HG02759 (cell line): ENCODE measurements at regions not wholly inside any gene's neighbourhood (a gene's known extent, or its start where the extent isn't known, plus 50 kb on each side); places are given as distances from the start of the nearest gene placed in this dataset.
"Not testable (repeated sequence)": the region's sequence is repeated elsewhere in the genome, so short reads cannot be mapped to it uniquely, and the experiment has no call there.

Experiments
- ATAC-seq: cut with Tn5 transposase; IDR thresholded peaks from one replicate; pipeline ENCODE4 v1.9.1; 2021; ENCODE audit warnings: mild to moderate bottlenecking, moderate library complexity; ENCODE audit not compliant: unreplicated experiment

DNA sequence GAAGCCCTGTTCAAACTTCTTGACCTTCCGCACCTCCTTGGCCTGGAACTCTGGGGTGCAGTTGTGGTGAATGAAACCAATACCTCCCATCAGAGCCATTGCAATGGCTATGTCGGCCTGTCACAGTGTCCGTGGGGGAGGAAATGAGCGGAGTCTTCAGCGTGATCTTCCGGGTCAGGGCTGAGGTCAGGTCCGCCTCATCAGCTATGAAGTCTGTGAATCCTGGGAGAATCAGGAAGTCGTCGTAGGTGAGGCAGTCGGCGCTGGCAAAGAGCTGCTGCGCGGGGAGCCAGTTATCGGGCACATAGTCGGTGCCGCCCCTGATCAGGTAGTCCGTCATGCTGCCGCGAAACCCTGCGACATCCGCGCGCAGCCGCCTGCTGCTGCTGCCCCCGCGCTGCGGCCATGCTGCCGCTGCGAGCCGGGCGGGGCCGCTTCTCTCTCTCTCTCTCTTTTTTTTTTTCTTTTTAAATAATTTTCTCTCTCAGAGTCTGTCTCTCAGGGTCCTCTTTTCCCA, 154.1 kb upstream of the ZSWIM2 start:
- ATAC-seq: no peak

DNA sequence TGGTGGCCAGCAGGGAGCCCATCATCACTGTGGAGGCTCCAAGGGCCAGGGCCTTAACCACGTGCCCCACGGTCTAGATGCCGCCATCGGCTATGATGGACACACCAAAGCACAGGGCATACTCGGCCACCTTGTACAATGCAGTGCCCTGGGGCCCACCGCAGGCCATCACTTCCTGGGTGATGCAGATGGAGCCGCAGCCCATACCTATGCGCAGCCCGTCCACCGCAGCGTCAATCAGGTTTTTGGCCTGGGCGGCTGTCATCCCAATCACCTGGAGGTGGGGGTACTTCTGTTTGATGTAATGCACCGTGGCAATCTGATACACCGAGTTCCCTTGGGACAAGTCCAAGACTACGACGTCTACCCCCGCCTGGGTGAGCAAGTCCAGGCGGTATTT, 153.3 kb upstream of the ZSWIM2 start:
- no peak for ATAC-seq

DNA sequence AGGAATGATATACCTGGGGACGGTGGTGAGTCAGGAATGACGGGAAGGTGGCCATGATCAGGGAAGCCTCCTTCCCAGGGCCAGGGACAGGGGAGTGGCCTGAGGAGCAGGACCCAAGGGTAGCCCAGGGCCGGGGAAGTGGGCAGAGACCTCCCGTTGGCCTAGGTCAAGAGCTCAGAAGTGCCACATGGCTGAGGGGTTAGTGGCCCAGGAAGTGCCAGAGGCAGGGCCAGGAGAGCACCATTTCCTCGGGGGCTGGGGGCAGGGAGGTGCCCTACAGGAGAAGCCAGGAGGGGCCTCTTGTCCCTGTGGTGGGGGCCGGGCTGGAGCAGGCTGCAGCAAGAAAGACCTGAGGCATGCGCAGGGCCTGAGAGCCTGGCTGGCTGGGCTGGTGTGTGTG, 152.3 kb upstream of the ZSWIM2 start:
- no peak for ATAC-seq

DNA sequence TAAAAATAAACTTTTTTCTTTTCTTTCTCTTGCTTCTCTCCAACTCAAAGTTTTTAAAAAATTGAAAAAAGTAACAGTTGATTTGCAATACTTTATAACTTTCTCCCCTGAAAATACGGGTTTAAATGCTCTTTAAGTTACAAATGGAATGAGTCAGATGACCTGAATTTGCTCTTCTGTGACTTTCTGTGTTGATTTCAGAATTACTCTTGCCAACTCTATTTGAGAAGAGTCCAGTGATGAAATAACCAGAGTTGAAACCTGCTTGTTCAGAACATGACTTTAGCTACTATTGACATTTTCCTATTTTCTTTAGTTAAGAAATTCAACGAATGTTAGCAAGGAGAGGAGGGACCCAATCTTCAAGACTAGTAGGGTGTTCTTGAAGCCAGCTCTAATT, 146.1 kb upstream of the ZSWIM2 start:
- ATAC-seq: no peak

DNA sequence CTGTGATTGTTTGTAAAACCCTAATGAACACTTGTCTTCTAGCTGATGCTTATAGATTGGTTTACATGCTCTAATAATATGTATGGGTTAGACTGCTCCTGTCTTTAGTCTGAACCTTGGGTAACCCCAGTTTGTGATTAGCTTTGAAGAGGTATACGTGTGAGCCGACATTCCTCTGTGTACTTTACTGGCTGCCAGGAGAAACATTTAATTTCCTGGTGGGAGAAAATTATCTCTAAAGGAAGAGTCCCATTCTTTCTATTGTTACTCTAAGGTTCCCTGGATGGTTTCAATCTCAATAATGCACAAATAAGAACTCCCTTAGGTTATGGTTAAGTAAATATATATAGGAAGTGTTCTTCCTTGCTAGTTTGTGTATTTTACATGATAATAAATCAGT, 143.6 kb upstream of the ZSWIM2 start:
- no peak for ATAC-seq

DNA sequence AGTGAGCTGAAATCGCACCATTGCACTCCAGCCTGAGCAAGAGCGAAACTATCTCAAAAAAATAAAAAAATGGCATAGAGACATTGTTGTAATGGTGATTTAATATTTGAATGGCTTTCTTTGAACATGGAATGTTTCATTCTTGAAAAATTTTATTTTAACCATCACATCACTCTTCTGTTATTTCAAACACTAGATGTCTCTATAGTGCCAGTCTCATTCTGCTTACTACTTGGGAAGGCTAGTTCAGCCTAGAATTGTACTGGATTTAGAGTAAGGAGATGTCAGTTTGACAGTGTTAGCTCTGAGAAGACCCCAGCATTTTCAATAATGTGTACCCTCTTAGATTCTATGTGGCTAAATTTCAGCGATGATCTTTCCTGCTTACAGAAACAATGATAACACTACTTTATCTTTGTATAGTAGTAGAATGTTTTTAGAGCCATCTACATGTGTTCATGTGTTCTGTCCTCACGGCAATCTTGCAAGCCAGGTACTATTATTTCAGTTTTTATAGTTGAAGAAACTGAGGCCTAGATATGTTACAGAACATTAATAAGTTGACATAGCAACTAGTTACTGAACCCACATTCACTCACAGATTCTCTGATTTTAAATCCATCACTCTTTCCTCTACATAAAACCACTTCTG, 142.9 kb upstream of the ZSWIM2 start:
- no peak for ATAC-seq

DNA sequence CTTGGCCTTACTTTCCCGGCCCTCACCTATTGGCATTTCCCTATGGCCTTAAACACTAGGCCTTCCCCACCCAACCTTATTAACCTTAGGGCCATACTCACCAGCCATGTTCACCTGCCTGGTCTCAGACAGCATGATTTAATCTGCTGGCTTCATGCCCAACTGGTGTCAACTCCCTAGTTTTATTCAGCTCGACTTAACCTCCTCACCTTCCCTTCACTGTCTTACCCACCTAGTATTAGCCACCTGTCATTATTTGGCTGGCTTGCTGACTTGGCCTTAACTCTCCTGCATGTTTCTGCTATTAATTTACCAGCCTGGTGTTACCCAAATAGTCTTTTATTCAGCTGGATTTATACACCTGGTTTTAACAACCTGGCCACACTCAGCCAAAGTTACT, 136.0 kb upstream of the ZSWIM2 start:
- ATAC-seq: no peak

DNA sequence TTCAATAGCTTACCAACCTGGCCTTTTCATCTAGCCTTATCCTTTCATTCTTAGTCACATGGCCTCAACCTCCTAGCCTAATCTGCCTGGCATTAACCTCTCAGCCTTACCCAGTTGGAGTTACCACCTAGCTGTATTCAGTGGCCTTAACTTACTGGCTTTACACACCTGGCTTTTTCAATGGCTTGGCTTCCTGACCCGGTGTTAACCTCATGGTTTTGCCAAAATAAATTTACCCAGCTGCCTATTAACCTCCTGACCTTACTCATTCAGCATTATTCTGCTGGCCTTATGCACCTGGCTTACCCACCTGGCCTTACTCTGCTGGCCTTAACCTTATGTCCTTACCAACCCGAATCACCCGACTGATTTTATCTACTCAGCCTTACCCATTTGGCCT, 135.5 kb upstream of the ZSWIM2 start:
- ATAC-seq: no peak

DNA sequence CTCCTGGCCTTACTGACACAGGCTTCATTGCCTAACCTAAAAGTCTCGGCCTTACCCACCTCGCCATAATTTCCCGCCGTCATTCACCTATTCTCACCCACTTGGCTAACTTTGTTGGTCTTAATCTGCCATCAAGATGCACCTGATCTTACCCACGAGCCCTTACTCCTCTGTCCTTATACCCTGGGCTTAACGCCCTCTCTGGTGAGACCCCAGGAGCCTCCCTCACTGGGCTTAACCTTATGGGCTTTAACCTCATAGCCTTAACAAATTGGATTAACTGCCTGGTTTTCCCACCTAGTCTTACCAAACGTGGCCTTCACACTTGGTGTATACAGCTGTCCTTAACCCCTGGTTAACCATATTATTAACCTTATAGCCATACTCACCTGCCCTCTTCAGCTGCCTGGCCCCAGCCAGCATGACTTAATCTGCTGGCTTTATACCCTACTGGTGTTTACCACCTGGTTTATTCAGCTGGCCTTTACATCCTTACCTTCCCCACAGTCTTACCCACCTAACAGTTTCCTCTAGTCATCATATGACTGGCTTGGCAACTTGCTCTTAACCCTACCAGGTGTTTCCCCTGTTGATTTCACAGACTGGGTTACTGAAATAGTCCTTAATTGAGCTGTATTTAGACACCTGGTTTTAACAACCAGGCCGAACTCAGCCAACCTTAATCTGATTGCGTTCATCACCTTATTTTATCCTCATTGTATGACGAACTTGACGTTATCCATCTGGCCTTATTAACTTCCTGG, 132.0 kb upstream of the ZSWIM2 start:
- no peak for ATAC-seq

DNA sequence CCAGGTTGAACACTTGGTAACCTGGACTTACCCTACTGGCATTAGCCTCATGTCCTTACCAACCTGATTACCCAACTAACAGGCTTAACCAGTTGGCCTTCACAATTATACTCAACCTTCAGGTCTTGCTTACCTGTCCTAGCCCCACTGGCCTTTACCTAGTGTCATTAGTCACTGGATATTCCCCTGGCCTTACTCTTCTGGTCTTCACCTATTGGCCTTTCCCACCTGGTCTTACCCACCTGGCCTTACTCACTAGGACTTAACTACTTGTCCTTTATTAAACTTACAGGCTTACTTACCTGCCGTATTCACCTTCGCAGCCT, 131.1 kb upstream of the ZSWIM2 start:
- ATAC-seq: no peak

DNA sequence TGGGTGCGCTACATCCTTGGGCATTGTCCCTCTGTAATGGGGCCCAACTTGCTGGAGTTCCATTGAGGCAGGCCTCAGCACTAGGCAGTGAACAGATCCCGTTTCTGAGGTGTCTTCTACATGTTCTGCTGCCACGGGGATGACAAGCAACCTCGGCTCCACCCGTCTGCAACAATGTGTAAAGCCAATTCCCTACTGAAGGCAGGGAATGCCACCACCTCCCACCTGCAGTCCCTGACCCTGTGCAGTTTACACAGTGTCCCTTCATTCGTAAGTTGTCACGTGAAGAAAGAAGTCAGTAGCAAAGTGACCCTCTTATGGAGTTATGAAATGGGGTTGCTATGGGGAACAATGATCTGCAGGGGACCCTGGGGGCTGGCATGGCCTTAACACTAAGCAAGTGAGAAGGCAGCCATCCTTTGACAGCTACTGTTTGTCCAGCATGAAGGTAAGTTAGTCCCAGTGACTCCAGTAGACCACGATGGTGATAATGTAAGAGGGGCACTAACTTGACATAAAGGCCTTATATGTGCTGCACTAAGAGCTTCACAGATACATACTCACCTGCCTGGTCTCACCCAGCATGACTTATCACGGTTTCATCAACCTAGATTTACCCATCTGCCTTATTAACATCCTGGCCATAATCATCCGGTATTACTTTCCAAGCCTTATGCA, 130.6 kb upstream of the ZSWIM2 start:
- no peak for ATAC-seq

DNA sequence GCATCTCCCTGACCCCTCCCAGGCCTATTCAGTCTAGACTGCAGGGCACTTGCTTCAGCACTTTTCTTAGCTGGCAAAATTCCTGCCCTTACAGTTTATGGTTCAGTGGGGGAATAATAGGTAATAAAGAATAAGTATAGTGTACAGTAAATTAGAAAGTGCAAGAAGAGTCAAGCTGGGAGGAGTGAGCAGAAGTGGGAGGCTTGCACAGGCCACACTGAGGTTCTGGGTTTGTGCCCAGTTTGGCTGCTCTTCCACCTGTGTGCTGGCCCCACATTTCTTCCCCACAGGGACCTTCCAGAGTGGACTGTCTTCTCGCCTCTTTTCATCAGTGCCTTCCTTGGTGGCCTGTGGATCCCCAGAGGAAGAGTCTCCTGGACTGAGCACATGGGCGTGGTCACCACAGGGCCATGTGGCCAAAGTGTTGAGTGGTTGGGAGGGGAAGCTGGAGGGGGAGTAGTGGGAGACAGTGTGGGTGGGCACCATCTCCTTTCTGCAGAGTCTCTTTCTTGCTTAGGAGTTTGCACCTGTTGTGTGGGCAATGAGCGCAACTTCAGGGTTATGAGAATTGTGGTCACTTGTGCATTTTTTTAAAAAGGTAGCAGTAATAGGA, 128.6 kb upstream of the ZSWIM2 start:
- ATAC-seq: peak; percentile 45

DNA sequence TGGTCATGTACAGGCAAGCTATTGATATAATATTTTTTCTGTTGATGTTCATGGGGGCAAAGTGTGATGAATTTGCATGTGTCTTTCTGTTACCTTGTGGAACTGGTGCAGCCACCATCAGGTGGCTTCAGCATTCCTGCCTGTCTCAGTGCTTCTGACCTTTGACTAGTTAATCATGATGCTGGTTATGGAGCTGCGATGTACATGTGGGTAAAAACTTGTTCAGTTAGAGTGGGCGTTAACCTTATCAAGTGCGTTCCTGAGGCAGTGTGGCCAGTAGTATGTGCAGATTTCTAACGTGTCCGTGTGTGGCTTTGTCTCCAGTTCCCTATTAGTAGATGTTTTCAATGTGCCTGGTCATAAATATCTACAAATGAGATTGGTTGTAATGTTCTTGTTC, 127.4 kb upstream of the ZSWIM2 start:
- ATAC-seq: no peak

DNA sequence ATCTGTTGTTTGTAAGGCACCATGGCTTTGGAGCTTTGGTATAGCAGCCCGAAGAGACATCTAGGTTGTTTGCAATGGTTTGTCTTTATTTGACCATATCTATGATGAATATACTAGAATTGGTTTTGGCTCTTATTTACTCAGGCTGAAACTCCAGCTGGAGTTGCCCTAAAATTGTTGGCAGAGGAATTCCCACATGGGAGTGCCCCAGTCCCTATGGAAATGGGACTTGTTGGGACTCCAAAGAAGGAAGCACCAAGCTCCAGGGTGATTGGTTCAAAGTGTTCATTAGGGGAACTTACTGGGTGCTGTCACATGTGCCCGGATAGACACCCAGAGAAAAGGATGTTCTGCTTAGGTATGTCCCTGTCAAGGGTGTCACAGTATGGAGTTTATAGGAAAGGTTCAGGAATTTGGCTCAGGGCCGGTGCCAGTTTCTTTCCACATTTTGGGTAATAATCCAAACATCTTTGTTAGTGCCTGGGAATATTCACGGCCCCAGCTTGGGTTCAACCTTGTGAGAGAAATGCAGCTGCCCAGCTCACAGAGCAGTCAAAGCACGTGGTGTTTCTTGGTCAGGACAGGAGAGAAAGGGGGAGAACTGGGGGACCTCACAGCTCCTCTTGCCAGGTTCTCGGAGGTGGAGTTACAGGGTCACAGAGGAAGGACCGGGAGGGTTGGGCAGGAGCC, 123.5 kb upstream of the ZSWIM2 start:
- ATAC-seq: no peak

DNA sequence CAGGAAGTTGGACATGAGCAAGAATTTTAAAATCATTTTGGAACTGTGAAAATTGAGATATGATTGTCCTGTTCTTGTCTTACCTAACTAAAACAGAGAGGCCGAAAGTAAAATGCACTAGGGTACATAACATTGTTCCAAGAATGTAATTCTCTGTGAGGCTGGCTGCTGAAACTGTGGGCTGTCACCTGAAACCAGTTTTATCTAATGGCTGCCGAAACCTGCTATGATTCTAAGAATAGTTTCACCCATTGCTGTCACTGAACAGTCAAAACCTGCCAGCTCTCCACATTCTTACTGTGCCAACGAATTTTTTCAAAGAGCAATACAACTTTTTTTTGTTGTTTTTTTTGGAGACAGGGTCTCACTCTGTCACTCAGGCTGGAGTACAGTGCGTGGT, 119.3 kb upstream of the ZSWIM2 start:
- peak; percentile 53 for ATAC-seq

DNA sequence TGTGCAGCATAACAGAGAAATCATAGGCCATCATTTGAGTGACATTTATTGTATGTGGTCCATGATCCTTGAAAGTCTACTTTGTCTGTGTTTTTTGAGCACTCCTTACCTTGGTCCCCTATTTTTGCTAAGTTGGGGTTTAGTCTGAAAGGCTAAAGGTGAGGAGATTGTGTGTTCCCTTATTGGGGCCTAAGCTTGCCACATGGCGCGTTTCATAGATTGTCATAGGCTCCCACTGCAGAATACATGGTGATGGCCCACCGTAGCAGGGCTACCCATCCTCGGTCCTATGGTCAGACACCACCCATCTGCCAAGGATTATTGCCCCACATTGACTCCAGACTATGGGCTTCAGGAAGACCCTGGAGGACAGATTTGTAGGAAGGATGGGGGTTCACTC, 117.0 kb upstream of the ZSWIM2 start:
- ATAC-seq: no peak

DNA sequence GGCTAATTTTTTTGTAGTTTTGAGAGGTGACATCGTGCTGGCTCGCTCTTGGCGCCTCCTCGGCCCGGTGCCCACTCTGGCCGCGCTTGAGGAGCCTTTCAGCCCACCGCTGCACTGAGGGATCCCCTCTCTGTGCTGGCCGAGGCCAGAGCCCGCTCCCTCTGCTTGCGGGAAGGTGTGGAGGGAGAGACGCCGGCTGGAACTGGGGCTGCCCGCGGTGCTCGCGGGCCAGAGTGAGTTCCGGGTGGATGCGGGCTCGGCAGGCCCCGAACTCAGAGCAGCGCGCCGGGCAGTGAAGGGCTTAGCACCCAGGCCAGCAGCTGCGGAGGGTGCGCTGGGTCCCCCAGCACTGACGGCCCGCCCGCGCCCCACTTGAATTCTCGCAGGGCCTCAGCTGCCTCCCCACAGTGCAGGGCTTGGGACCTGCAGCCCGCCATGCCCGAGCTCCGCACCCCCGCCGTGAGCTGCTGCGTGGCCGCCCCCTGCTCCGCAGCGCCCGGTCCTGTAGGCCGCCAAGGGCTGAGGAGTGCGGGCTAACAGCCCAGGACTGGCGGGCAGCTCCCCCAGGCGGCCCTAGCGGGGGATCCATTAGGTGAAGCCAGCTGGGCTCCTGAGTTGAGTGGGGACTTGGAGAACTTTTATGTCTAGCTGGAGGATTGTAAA, 113.2 kb upstream of the ZSWIM2 start:
- ATAC-seq: no peak

DNA sequence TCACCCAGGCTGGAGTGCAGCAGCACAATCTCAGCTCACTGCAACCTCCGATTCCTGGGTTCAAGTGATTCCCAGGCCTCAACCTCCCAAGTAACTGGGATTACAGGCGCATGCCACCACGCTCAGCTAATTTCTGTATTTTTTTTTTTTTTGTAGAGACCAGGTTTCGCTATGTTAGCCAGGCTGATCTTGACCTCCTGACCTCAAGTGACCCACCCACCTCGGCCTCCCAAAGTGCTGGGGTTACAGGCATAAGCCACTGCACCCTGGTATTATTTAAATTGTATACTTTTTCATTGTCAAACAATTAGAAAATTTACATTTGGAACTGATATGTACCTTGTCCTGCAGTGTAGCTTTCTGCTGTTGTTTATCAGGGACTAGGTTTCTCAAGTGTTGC, 111.3 kb upstream of the ZSWIM2 start:
- not testable (repeated sequence) for ATAC-seq

DNA sequence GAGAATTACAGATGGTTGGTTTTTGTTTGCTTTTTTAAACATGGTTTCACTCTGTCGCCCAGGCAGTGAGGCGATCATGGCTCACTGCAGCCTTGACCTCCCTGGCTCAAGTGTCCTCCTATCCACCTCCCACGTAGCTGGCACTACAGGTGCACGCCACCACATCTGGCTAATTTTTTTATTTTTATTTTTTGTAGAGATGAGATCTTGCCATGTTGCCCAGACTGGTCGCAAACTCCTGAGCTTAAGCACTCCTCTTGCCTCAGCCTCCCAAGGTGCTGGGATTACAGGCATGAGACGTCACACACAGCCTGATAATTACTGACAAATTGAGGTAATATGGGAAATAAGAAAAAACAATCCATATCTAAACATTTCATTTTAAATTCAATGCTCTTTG, 110.5 kb upstream of the ZSWIM2 start:
- no peak for ATAC-seq

DNA sequence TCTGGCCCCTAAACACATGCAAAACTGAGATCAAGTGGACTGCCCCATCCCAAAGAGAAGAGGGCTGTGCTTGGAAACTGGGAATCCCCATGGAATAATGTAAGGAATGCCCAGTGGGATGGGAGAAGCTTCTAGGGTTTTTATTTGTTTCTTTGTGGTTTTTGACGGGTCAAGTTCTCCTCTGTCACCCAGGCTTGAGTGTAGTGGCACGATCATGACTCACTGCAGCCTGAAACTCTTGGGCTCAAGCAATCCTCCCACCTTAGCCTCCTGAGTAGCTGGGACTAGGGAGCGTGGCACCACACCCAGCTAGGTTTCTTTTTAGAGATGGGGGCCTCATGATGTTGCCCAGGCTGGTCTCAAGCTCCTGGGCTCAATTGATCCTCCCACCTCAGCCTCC, 101.7 kb upstream of the ZSWIM2 start:
- ATAC-seq: no peak
